Mesodermal cell (in vitro differentiated cells): ENCODE measurements at regions not wholly inside any gene's neighbourhood (a gene's known extent, or its start where the extent isn't known, plus 50 kb on each side); places are given as distances from the start of the nearest gene placed in this dataset.

ENCODE experiments used
- H3K27ac ChIP-seq: 2 replicates; pipeline ENCODE4 v1.7.0; 2013; ENCODE audit warnings: mild to moderate bottlenecking, low read depth, low read length, moderate library complexity; ENCODE audit not compliant: severe bottlenecking
- H3K36me3 ChIP-seq: 2 replicates; pipeline ENCODE4 v1.7.1; 2013; ENCODE audit warnings: mild to moderate bottlenecking, low read length, moderate library complexity; ENCODE audit not compliant: control insufficient read depth, insufficient read depth
- H3K4me1 ChIP-seq: one replicate; pipeline ENCODE4 v1.7.1; 2013; ENCODE audit warnings: mild to moderate bottlenecking, low read length; ENCODE audit not compliant: insufficient read depth, control insufficient read depth, poor library complexity, severe bottlenecking
- H3K4me3 ChIP-seq: 2 replicates; pipeline ENCODE4 v1.7.0; 2013; ENCODE audit warnings: low read length, control low read depth, mild to moderate bottlenecking; ENCODE audit not compliant: insufficient read depth, poor library complexity, severe bottlenecking; ENCODE audit errors: extremely low read depth
- H3K9me3 ChIP-seq: 2 replicates; pipeline ENCODE4 v1.7.1; 2013; ENCODE audit warnings: mild to moderate bottlenecking, low read length, moderate library complexity; ENCODE audit not compliant: control insufficient read depth
- WGBS, 2 experiments: methylation state at CpG; one replicate each; pipeline ENCODE4 v1.1.5; 2013; ENCODE audit warnings: missing lambda C conversion rate in 2 of 2; ENCODE audit not compliant: insufficient coverage in 2 of 2; 5-methylcytosine and 5-hydroxymethylcytosine counted together

DNA sequence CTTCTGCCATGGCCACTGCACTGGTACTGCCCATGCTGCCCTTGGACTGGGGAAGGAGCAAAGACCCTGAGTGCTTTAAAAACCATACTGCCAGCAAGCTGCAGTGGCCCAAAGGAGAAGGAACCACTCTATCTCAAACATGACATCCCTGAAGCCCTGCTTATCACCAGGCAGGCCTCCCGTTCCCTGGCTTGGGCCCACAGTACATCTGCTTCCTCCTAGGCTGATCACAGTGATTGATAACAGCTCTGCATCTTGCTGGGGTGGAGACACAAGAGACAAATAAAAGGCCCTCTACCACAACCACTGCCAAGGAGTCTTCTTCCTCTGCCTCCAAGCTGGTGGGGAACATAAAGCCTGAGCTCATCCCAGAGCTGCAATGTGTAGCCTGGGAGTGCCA is 567.5 kb downstream of the TRHDE start:
- H3K4me3 ChIP-seq = no peak overlapping the region
- no peaks in the 10 kb centered on the region for H3K36me3 ChIP-seq
- peaks cover 4% of the 10 kb centered on the region for H3K9me3 ChIP-seq
- WGBS, 2 experiments = 50% methylated on average over 1 of the region's 1 CpG; no CpG with 5 or more reads in 1 of the 2 experiments
- H3K4me1 ChIP-seq = no peaks in the 10 kb centered on the region
- H3K27ac ChIP-seq = no peak overlapping the region

GRCh38 chr12:72863671-72864070 is 591.5 kb downstream of the TRHDE start:
- 60% methylated on average over 1 of the region's 2 CpGs; no CpG with 5 or more reads in 1 of the 2 experiments for WGBS, 2 experiments
- Histone ChIP-seq H3K36me3 (no peaks in the 10 kb centered on the region), H3K4me1 (no peaks in the 10 kb centered on the region), H3K9me3 (no peaks in the 10 kb centered on the region), H3K4me3 (no peak overlapping the region), H3K27ac (no peak overlapping the region)

- H3K4me3 ChIP-seq = no peak overlapping the region
- H3K36me3 ChIP-seq = no peaks in the 10 kb centered on the region
- WGBS, 2 experiments = 100% methylated on average over 1 to 2 of the region's 2 CpGs
- H3K27ac ChIP-seq = no peak overlapping the region
- H3K4me1 ChIP-seq = no peaks in the 10 kb centered on the region
- no peaks in the 10 kb centered on the region for H3K9me3 ChIP-seq
Measured at GRCh38 chr12:72865921-72866320, 593.8 kb downstream of the TRHDE start.

- Histone ChIP-seq H3K4me3 (no peak overlapping the region), H3K4me1 (no peaks in the 10 kb centered on the region), H3K27ac (no peak overlapping the region), H3K9me3 (no peaks in the 10 kb centered on the region), H3K36me3 (no peaks in the 10 kb centered on the region)
- WGBS, 2 experiments = 92 to 98% methylated on average over 5 of the region's 6 CpGs
Measured at GRCh38 chr12:72869024-72869423, 596.9 kb downstream of the TRHDE start.

DNA sequence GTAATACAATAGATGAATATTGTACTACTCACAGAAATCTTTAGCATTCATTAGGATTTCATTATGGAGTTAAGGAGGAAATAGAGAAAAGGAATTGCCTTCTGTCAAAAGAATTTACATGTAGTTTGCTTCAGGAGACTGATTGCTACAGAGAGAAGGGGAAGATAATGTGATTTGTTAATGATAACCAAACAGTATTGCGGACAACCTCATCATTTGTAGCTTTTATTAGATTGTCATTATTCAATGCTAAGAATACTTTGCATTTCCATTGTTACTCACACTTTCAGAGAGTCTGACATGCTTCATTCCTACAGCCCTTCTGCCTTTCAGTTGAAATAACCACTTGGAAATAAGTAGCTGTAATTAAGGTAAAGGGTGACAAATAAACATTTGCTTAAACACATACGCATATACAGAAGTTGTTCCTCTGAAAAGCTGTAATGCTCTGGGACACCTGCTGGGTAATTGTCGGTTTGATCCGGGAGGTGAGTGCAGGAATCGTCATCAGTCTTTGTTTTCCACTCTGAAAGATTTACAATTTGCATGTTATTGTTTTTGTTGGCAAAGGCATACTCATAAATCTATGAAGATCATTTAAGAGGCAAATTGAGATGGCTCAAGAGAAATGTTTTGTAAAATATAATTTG is 600.2 kb downstream of the TRHDE start:
- no peak overlapping the region for H3K4me3 ChIP-seq
- 25 to 41% methylated on average over 3 of the region's 5 CpGs for WGBS, 2 experiments

GRCh38 chr12:72872996-72873395 is 600.8 kb downstream of the TRHDE start:
- Histone ChIP-seq H3K4me3 (no peak overlapping the region), H3K9me3 (no peaks in the 10 kb centered on the region), H3K27ac (no peak overlapping the region), H3K4me1 (no peaks in the 10 kb centered on the region), H3K36me3 (no peaks in the 10 kb centered on the region)
- 78 to 89% methylated on average over 4 to 6 of the region's 7 CpGs for WGBS, 2 experiments

More for the DNA sequence above, 600.2 kb downstream of the TRHDE start:
- Histone ChIP-seq H3K4me1 (no peaks in the 10 kb centered on the region), H3K27ac (no peak overlapping the region), H3K9me3 (no peaks in the 10 kb centered on the region), H3K36me3 (no peaks in the 10 kb centered on the region)

- Histone ChIP-seq H3K4me3 (no peak overlapping the region), H3K4me1 (no peaks in the 10 kb centered on the region), H3K27ac (no peak overlapping the region), H3K36me3 (no peaks in the 10 kb centered on the region), H3K9me3 (peaks cover 7% of the 10 kb centered on the region)
Measured at GRCh38 chr12:72876092-72876491, 603.9 kb downstream of the TRHDE start.

DNA sequence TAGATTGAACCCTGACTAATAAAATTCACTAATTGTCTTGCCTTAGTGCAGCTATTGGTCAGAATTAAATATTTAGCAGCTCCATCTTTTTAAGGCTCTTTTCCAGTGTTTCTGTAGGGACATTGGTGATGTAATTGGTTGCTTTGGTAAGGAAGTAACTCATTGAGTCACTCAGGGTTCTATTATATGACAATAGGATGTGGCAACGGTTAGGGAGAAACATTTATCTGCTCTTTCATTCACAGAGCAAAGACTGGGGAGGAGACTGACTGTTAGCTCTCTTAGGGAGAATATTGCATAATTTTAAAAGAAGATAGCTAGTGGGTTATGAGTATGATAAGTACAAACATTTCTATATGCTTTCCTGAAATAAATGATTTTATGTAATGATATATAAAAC is 616.5 kb downstream of the TRHDE start:
- Histone ChIP-seq H3K27ac (no peak overlapping the region), H3K36me3 (no peaks in the 10 kb centered on the region), H3K4me1 (no peaks in the 10 kb centered on the region), H3K4me3 (no peak overlapping the region), H3K9me3 (no peaks in the 10 kb centered on the region)
- WGBS, 2 experiments = 20% methylated on average over 1 of the region's 1 CpG; no CpG with 5 or more reads in 1 of the 2 experiments

- no peak overlapping the region for H3K4me3 ChIP-seq
- no CpG with 5 or more reads among the region's 1 CpG for WGBS, 2 experiments
- H3K4me1 ChIP-seq = no peaks in the 10 kb centered on the region
- no peak overlapping the region for H3K27ac ChIP-seq
- H3K36me3 ChIP-seq = no peaks in the 10 kb centered on the region
- no peaks in the 10 kb centered on the region for H3K9me3 ChIP-seq
Measured at GRCh38 chr12:72889791-72890190, 617.6 kb downstream of the TRHDE start.

GRCh38 chr12:72901685-72902084 is 629.5 kb downstream of the TRHDE start:
- no peak overlapping the region for H3K27ac ChIP-seq
- H3K9me3 ChIP-seq = no peaks in the 10 kb centered on the region
- H3K4me3 ChIP-seq = no peak overlapping the region
- no peaks in the 10 kb centered on the region for H3K36me3 ChIP-seq
- H3K4me1 ChIP-seq = no peaks in the 10 kb centered on the region
- no CpG with 5 or more reads among the region's 1 CpG for WGBS, 2 experiments

GRCh38 chr12:72925716-72926115 is 653.5 kb downstream of the TRHDE start:
- WGBS, 2 experiments = no CpG with 5 or more reads among the region's 2 CpGs
- H3K27ac ChIP-seq = no peak overlapping the region

More at GRCh38 chr12:72925716-72926115, 653.5 kb downstream of the TRHDE start:
- H3K4me1 ChIP-seq = no peaks in the 10 kb centered on the region
- H3K4me3 ChIP-seq = no peak overlapping the region
- H3K36me3 ChIP-seq = no peaks in the 10 kb centered on the region
- no peaks in the 10 kb centered on the region for H3K9me3 ChIP-seq
